ENCODE measurements at regions not wholly inside any gene's neighbourhood (a gene's known extent, or its start where the extent isn't known, plus 50 kb on each side); places are given as distances from the start of the nearest gene placed in this dataset.

DNA sequence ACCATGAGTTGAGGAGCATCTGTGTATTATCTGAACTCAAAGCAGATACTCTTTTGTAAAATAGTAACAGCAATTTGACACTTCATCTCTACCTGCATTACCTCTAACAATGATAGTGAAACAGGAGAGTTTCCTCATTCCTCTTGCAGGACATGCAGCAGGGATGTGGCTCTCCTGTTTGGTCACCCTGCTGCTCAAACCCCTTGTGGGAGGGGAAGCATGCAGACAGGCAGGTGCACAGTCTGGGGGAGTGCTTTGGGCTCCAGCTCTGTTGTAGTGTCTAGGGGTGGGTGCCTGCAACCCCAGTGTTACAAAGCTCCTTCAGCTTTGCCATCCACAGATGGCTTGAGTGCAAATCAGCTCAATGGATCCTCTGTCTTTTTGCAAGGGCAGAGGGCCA, 827.6 kb downstream of the DACH1 start:
- TF ChIP-seq POLR2A (IDR thresholded peaks at IDR 0.05) (no peak), POLR2AphosphoS5 (IDR thresholded peaks at IDR 0.05) (no peak), EP300 (IDR thresholded peaks at IDR 0.05) (no peak)
- TF ChIP-seq, protein P1, sequence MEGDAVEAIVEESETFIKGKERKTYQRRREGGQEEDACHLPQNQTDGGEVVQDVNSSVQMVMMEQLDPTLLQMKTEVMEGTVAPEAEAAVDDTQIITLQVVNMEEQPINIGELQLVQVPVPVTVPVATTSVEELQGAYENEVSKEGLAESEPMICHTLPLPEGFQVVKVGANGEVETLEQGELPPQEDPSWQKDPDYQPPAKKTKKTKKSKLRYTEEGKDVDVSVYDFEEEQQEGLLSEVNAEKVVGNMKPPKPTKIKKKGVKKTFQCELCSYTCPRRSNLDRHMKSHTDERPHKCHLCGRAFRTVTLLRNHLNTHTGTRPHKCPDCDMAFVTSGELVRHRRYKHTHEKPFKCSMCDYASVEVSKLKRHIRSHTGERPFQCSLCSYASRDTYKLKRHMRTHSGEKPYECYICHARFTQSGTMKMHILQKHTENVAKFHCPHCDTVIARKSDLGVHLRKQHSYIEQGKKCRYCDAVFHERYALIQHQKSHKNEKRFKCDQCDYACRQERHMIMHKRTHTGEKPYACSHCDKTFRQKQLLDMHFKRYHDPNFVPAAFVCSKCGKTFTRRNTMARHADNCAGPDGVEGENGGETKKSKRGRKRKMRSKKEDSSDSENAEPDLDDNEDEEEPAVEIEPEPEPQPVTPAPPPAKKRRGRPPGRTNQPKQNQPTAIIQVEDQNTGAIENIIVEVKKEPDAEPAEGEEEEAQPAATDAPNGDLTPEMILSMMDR (IDR thresholded peaks at IDR 0.05) = no peak
